ENCODE measurements at regions not wholly inside any gene's neighbourhood (a gene's known extent, or its start where the extent isn't known, plus 50 kb on each side); places are given as distances from the start of the nearest gene placed in this dataset.

DNA sequence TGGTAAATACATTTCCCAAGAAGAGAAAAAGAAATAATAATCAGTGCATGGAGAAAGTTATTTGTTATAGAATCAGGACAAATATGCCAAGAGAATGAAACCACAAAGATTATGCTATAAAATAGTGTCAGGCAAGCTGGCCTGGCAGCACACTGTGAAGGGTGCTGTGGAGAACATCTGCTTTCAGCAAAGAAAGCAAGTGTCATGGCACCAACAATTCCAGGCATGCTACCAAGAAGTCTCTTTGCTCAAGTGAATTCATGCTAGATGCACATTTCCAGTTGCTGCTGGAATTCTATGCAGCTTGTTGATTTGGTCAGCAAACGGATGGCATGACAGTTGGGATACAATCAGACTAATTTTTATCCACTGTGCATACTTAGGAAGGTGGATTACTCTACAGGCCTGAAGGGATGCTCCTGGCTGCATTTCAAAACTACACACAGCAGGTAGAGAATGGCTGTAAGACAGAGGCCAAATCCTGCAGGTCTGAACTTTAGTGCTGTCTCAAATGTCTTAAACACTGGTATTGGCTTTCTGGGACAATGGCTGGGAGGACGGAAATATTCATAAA is 154.6 kb upstream of the FAT1 start:
- no peak for TF ChIP-seq POLR2A (IDR thresholded peaks at IDR 0.05)
- TF ChIP-seq, protein P1, sequence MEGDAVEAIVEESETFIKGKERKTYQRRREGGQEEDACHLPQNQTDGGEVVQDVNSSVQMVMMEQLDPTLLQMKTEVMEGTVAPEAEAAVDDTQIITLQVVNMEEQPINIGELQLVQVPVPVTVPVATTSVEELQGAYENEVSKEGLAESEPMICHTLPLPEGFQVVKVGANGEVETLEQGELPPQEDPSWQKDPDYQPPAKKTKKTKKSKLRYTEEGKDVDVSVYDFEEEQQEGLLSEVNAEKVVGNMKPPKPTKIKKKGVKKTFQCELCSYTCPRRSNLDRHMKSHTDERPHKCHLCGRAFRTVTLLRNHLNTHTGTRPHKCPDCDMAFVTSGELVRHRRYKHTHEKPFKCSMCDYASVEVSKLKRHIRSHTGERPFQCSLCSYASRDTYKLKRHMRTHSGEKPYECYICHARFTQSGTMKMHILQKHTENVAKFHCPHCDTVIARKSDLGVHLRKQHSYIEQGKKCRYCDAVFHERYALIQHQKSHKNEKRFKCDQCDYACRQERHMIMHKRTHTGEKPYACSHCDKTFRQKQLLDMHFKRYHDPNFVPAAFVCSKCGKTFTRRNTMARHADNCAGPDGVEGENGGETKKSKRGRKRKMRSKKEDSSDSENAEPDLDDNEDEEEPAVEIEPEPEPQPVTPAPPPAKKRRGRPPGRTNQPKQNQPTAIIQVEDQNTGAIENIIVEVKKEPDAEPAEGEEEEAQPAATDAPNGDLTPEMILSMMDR (IDR thresholded peaks at IDR 0.05): no peak
